ENCODE measurements at regions not wholly inside any gene's neighbourhood (a gene's known extent, or its start where the extent isn't known, plus 50 kb on each side); places are given as distances from the start of the nearest gene placed in this dataset.

DNA sequence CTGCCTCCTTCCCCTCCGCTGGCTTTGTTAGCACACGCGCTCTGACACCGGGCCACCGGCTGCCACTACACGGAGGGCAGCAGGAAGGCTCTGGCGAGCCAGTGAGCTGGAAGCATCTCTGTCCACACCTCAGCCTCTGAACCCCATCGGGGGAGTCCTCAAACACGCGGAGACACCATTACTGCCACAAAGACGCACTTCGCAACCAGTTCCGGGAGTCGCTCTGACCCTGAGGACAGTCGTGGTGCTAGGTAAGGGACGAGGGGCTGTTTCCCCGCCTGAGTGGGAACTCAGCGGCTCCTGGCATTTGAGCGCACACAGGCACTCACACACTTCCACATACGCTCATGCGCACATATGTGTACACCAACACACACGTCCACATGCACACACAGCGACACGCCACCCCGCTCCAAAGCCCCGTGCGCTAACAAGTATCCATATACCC is 160.0 kb downstream of the C9orf152 start:
- no peak for TF ChIP-seq MAFK (IDR thresholded peaks at IDR 0.05; ENCODE audit: low read depth, low read length)
- TF ChIP-seq CTCF (conservative IDR thresholded peaks at IDR 0.05; ENCODE audit: low read depth, low read length) = no peak
- no peak for TF ChIP-seq POLR2A (IDR thresholded peaks at IDR 0.05; ENCODE audit: low read depth, low read length)
- TF ChIP-seq MXI1 (IDR thresholded peaks at IDR 0.05; ENCODE audit: borderline replicate concordance, low read depth, low read length) = no peak

Measured in IMR-90 (cell line).